ENCODE measurements at regions not wholly inside any gene's neighbourhood (a gene's known extent, or its start where the extent isn't known, plus 50 kb on each side); places are given as distances from the start of the nearest gene placed in this dataset.

DNA sequence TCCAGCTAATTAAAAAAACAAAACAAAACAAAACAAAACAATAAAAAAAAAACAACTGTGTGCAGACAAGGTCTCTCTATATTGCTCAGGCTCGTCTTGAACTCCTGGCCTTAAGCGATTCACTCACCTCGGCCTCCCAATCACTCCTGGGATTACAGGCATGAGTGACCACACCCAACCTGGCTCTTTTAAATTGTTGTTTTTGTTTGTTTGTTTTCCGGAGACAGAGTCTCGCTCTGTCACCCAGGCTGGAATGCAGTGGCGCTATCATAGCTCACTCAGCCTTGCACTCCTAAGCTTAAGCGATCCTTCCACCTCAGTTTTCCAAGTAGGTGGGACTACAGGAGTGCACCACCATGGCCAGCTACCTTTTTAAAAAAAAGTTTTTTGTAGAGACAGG lies 201.6 kb downstream of the EN1 start:
- POLR2A ChIA-PET: no interaction called here

GRCh38 chr2:118644190-118644589 lies 203.3 kb downstream of the EN1 start:
- no peaks in the 10 kb centered on the region for H3K9me3 Mint-ChIP-seq
- no peaks in the 10 kb centered on the region for H3K36me3 ChIP-seq (ENCODE audit: insufficient read depth, low read length)
- no peaks in the 10 kb centered on the region for H3K9me3 ChIP-seq (ENCODE audit: control insufficient read depth in 1 of 2, insufficient read depth in 1 of 2, low read length in 2 of 2)
- H3K4me1 ChIP-seq (ENCODE audit: insufficient read depth, low read length): no peaks in the 10 kb centered on the region
- DNase-seq: no peak
- H3K4me3 ChIP-seq (ENCODE audit: low read length): no peak overlapping the region
- no peaks in the 10 kb centered on the region for H3K27me3 ChIP-seq (ENCODE audit: control insufficient read depth in 1 of 2, insufficient read depth in 2 of 2, low read length in 2 of 2)
- TF ChIP-seq, protein P1, sequence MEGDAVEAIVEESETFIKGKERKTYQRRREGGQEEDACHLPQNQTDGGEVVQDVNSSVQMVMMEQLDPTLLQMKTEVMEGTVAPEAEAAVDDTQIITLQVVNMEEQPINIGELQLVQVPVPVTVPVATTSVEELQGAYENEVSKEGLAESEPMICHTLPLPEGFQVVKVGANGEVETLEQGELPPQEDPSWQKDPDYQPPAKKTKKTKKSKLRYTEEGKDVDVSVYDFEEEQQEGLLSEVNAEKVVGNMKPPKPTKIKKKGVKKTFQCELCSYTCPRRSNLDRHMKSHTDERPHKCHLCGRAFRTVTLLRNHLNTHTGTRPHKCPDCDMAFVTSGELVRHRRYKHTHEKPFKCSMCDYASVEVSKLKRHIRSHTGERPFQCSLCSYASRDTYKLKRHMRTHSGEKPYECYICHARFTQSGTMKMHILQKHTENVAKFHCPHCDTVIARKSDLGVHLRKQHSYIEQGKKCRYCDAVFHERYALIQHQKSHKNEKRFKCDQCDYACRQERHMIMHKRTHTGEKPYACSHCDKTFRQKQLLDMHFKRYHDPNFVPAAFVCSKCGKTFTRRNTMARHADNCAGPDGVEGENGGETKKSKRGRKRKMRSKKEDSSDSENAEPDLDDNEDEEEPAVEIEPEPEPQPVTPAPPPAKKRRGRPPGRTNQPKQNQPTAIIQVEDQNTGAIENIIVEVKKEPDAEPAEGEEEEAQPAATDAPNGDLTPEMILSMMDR (IDR thresholded peaks at IDR 0.05): no peak
- ChIA-PET CTCF (no interaction called here), POLR2A (no interaction called here)
- ATAC-seq (ENCODE audit: poor library complexity): no peak
- H3K4me3 Mint-ChIP-seq: no peak overlapping the region
- peaks cover 14% of the 10 kb centered on the region for H3K27me3 Mint-ChIP-seq
- H3K27ac ChIP-seq (ENCODE audit: low read depth in 1 of 2, low read length in 2 of 2): no peak overlapping the region
- H3K36me3 Mint-ChIP-seq (ENCODE audit: low read depth): no peaks in the 10 kb centered on the region
- H3K4me1 Mint-ChIP-seq (ENCODE audit: low read depth): no peaks in the 10 kb centered on the region
- H3K27ac Mint-ChIP-seq: no peak overlapping the region
- intact Hi-C loops (cut with DNase I, micrococcal nuclease): no loop called here

More for the DNA sequence above, 201.6 kb downstream of the EN1 start:
- no peaks in the 10 kb centered on the region for H3K36me3 Mint-ChIP-seq (ENCODE audit: low read depth)
- DNase-seq (no peak), ATAC-seq (ENCODE audit: poor library complexity) (no peak)
- H3K9me3 Mint-ChIP-seq: peaks cover 2% of the 10 kb centered on the region
- H3K4me3 Mint-ChIP-seq: no peak overlapping the region
- no peak overlapping the region for H3K27ac ChIP-seq (ENCODE audit: low read depth in 1 of 2, low read length in 2 of 2)
- intact Hi-C loops (cut with DNase I, micrococcal nuclease): no loop called here
- peaks cover 20% of the 10 kb centered on the region for H3K27me3 Mint-ChIP-seq
- no peaks in the 10 kb centered on the region for H3K4me1 ChIP-seq (ENCODE audit: insufficient read depth, low read length)
- H3K9me3 ChIP-seq (ENCODE audit: control insufficient read depth in 1 of 2, insufficient read depth in 1 of 2, low read length in 2 of 2): peaks cover 0 to 3% of the 10 kb centered on the region in 2 experiments
- no peaks in the 10 kb centered on the region for H3K36me3 ChIP-seq (ENCODE audit: insufficient read depth, low read length)
- H3K4me1 Mint-ChIP-seq (ENCODE audit: low read depth): no peaks in the 10 kb centered on the region
- no peak overlapping the region for H3K27ac Mint-ChIP-seq
- no peaks in the 10 kb centered on the region for H3K27me3 ChIP-seq (ENCODE audit: control insufficient read depth in 1 of 2, insufficient read depth in 2 of 2, low read length in 2 of 2)
- H3K4me3 ChIP-seq (ENCODE audit: low read length): no peak overlapping the region
- CTCF ChIA-PET: no interaction called here
- TF ChIP-seq, protein P1 (IDR thresholded peaks at IDR 0.05): no peak

DNA sequence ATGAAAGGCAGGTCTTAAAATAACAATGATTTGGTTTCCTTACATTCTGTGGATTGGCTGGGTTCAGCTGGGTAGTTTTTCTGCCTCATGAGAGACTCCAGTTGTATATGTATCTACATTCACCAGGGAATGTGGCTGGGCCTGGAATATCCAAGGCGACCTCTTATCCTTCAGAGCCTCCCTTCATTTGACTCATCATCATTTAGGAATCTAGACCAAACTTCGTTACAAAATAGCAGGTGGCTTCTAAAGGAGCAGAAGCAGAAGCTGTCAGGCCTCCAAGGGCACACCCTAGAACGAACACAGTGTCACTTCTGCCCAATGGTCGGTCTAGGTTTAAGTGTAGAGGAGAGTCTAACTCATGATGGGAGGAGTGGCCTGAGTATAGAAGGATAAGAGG lies 204.2 kb downstream of the EN1 start:
- no peak for DNase-seq
- H3K27ac ChIP-seq (ENCODE audit: low read depth in 1 of 2, low read length in 2 of 2): no peak overlapping the region
- no peaks in the 10 kb centered on the region for H3K36me3 Mint-ChIP-seq (ENCODE audit: low read depth)
- H3K4me1 ChIP-seq (ENCODE audit: insufficient read depth, low read length): no peaks in the 10 kb centered on the region
- no peak overlapping the region for H3K4me3 Mint-ChIP-seq
- no peaks in the 10 kb centered on the region for H3K9me3 Mint-ChIP-seq
- H3K27me3 ChIP-seq (ENCODE audit: control insufficient read depth in 1 of 2, insufficient read depth in 2 of 2, low read length in 2 of 2): no peaks in the 10 kb centered on the region
- no peak overlapping the region for H3K27ac Mint-ChIP-seq
- ChIA-PET POLR2A (no interaction called here), CTCF (no interaction called here)
- H3K27me3 Mint-ChIP-seq: peaks cover 10% of the 10 kb centered on the region
- intact Hi-C loops (cut with DNase I, micrococcal nuclease): no loop called here
- H3K9me3 ChIP-seq (ENCODE audit: control insufficient read depth in 1 of 2, insufficient read depth in 1 of 2, low read length in 2 of 2): no peaks in the 10 kb centered on the region
- TF ChIP-seq, protein P1 (IDR thresholded peaks at IDR 0.05): no peak
- H3K36me3 ChIP-seq (ENCODE audit: insufficient read depth, low read length): no peaks in the 10 kb centered on the region
- ATAC-seq (ENCODE audit: poor library complexity): no peak
- H3K4me3 ChIP-seq (ENCODE audit: low read length): no peak overlapping the region
- no peaks in the 10 kb centered on the region for H3K4me1 Mint-ChIP-seq (ENCODE audit: low read depth)
